ENCODE measurements at regions not wholly inside any gene's neighbourhood (a gene's known extent, or its start where the extent isn't known, plus 50 kb on each side); places are given as distances from the start of the nearest gene placed in this dataset.

GRCh38 chr3:34396956-34397355 lies 598.5 kb downstream of the PDCD6IP start:
- Histone ChIP-seq H3K9ac (no peak overlapping the region), H3K4me2 (no peak overlapping the region), H2AFZ (ENCODE audit: low read depth) (no peak overlapping the region), H3K27ac (no peak overlapping the region), H3K4me3 (IDR thresholded peaks at IDR 0.05; ENCODE audit: insufficient read depth, low read depth, low read length) (no peak overlapping the region), H3K4me1 (ENCODE audit: low read depth, poor library complexity, severe bottlenecking) (no peaks in the 10 kb centered on the region), H3K27me3 (ENCODE audit: insufficient read depth, low read depth) (no peaks in the 10 kb centered on the region), H4K20me1 (ENCODE audit: insufficient read depth) (no peaks in the 10 kb centered on the region), H3K36me3 (ENCODE audit: insufficient read depth) (no peaks in the 10 kb centered on the region), H3K79me2 (ENCODE audit: insufficient read depth, low read depth) (no peaks in the 10 kb centered on the region)
- TF ChIP-seq, protein P1, sequence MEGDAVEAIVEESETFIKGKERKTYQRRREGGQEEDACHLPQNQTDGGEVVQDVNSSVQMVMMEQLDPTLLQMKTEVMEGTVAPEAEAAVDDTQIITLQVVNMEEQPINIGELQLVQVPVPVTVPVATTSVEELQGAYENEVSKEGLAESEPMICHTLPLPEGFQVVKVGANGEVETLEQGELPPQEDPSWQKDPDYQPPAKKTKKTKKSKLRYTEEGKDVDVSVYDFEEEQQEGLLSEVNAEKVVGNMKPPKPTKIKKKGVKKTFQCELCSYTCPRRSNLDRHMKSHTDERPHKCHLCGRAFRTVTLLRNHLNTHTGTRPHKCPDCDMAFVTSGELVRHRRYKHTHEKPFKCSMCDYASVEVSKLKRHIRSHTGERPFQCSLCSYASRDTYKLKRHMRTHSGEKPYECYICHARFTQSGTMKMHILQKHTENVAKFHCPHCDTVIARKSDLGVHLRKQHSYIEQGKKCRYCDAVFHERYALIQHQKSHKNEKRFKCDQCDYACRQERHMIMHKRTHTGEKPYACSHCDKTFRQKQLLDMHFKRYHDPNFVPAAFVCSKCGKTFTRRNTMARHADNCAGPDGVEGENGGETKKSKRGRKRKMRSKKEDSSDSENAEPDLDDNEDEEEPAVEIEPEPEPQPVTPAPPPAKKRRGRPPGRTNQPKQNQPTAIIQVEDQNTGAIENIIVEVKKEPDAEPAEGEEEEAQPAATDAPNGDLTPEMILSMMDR (conservative IDR thresholded peaks at IDR 0.05; ENCODE audit: low read depth, low read length) = no peak

DNA sequence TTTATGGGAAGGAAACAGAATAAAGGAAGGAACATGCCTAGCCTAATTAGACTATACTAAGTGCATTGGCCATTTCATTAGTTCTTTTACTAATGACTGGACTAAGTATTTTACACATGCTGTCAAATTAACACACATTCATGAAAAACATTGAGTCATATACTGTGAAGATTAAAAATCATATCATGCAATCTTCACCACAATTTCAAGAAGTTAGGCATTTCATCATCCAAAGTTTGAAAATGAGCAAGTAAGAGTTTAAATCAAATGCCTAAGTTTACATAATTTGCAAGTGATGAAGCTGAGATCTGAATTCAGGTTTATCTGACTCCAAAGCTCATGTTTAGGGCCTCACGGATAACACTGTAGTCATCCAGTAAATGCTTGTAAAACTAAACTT lies 601.0 kb downstream of the PDCD6IP start:
- H3K4me2 ChIP-seq = no peak overlapping the region
- no peaks in the 10 kb centered on the region for H3K36me3 ChIP-seq (ENCODE audit: insufficient read depth)
- H3K27me3 ChIP-seq (ENCODE audit: insufficient read depth, low read depth) = no peaks in the 10 kb centered on the region
- H3K4me1 ChIP-seq (ENCODE audit: low read depth, poor library complexity, severe bottlenecking) = no peaks in the 10 kb centered on the region
- H3K27ac ChIP-seq = no peak overlapping the region
- no peak overlapping the region for H3K9ac ChIP-seq
- no peaks in the 10 kb centered on the region for H3K79me2 ChIP-seq (ENCODE audit: insufficient read depth, low read depth)
- TF ChIP-seq, protein P1 (conservative IDR thresholded peaks at IDR 0.05; ENCODE audit: low read depth, low read length) = no peak
- no peaks in the 10 kb centered on the region for H4K20me1 ChIP-seq (ENCODE audit: insufficient read depth)
- H3K4me3 ChIP-seq (IDR thresholded peaks at IDR 0.05; ENCODE audit: insufficient read depth, low read depth, low read length) = no peak overlapping the region
- no peak overlapping the region for H2AFZ ChIP-seq (ENCODE audit: low read depth)

GRCh38 chr3:34405159-34405558 lies 606.7 kb downstream of the PDCD6IP start:
- H3K9ac ChIP-seq = no peak overlapping the region
- H4K20me1 ChIP-seq (ENCODE audit: insufficient read depth) = no peaks in the 10 kb centered on the region
- no peak overlapping the region for H2AFZ ChIP-seq (ENCODE audit: low read depth)
- no peak overlapping the region for H3K27ac ChIP-seq
- no peaks in the 10 kb centered on the region for H3K36me3 ChIP-seq (ENCODE audit: insufficient read depth)
- no peaks in the 10 kb centered on the region for H3K27me3 ChIP-seq (ENCODE audit: insufficient read depth, low read depth)
- TF ChIP-seq, protein P1 (conservative IDR thresholded peaks at IDR 0.05; ENCODE audit: low read depth, low read length) = no peak
- H3K4me1 ChIP-seq (ENCODE audit: low read depth, poor library complexity, severe bottlenecking) = no peaks in the 10 kb centered on the region
- H3K79me2 ChIP-seq (ENCODE audit: insufficient read depth, low read depth) = no peaks in the 10 kb centered on the region
- no peak overlapping the region for H3K4me3 ChIP-seq (IDR thresholded peaks at IDR 0.05; ENCODE audit: insufficient read depth, low read depth, low read length)
- no peak overlapping the region for H3K4me2 ChIP-seq

- no peak overlapping the region for H3K4me3 ChIP-seq (IDR thresholded peaks at IDR 0.05; ENCODE audit: insufficient read depth, low read depth, low read length)
- no peak overlapping the region for H2AFZ ChIP-seq (ENCODE audit: low read depth)
- H3K27ac ChIP-seq = no peak overlapping the region
- TF ChIP-seq, protein P1 (conservative IDR thresholded peaks at IDR 0.05; ENCODE audit: low read depth, low read length) = no peak
- H3K4me2 ChIP-seq = no peak overlapping the region
- H3K36me3 ChIP-seq (ENCODE audit: insufficient read depth) = no peaks in the 10 kb centered on the region
- no peaks in the 10 kb centered on the region for H3K79me2 ChIP-seq (ENCODE audit: insufficient read depth, low read depth)
- H4K20me1 ChIP-seq (ENCODE audit: insufficient read depth) = no peaks in the 10 kb centered on the region
- H3K9ac ChIP-seq = no peak overlapping the region
- H3K27me3 ChIP-seq (ENCODE audit: insufficient read depth, low read depth) = no peaks in the 10 kb centered on the region
- no peaks in the 10 kb centered on the region for H3K4me1 ChIP-seq (ENCODE audit: low read depth, poor library complexity, severe bottlenecking)
These were observed 608.9 kb downstream of the PDCD6IP start for GRCh38 chr3:34407281-34407680.

Measured in KMS-11 (cell line).